WTC11 (cell line): ENCODE measurements at regions not wholly inside any gene's neighbourhood (a gene's known extent, or its start where the extent isn't known, plus 50 kb on each side); places are given as distances from the start of the nearest gene placed in this dataset.

Source experiments
- ATAC-seq: fragments of 200-7000 bp; cut with Tn5 transposase; 2 replicates; pipeline ENCODE4 v1.10.0; 2021; ENCODE audit warnings: mild to moderate bottlenecking, moderate library complexity
- CTCF ChIA-PET: fragments of 300-600 bp; sonication (Branson Sonifier 250); formaldehyde crosslinking; loops from one replicate; lab custom pipeline; 2021; ENCODE audit warnings: antibody characterized with exemption; lab: Charles Lee
- POLR2A ChIA-PET: fragments of 350-600 bp; sonication (Branson Sonifier 250); formaldehyde crosslinking; loops from one replicate; lab custom pipeline; 2021; ENCODE audit warnings: antibody characterized with exemption; lab: Charles Lee
- DNase-seq: peaks from one replicate; pipeline ENCODE4 v3.0.0; 2021; ENCODE audit warnings: low spot score
- H3K27ac Mint-ChIP-seq: 2 replicates; pipeline ENCODE4 v1.8.0; 2021; ENCODE audit warnings: mixed read lengths
- H3K27me3 Mint-ChIP-seq: 2 replicates; pipeline ENCODE4 v1.8.0; 2021; ENCODE audit warnings: low read depth, mild to moderate bottlenecking, moderate library complexity, mixed read lengths
- H3K36me3 Mint-ChIP-seq: 2 replicates; pipeline ENCODE4 v1.8.0; 2021; ENCODE audit warnings: mixed read lengths
- H3K4me1 Mint-ChIP-seq: 2 replicates; pipeline ENCODE4 v1.8.0; 2022; ENCODE audit warnings: mixed read lengths
- H3K4me3 Mint-ChIP-seq: 2 replicates; pipeline ENCODE4 v1.8.0; 2021; ENCODE audit warnings: mild to moderate bottlenecking, moderate library complexity, mixed read lengths
- H3K9me3 Mint-ChIP-seq: 2 replicates; pipeline ENCODE4 v1.8.0; 2021; ENCODE audit warnings: mixed read lengths
- ESRRA ChIP-seq: sonication (generic); formaldehyde crosslinking; IDR thresholded peaks from 2 replicates; pipeline ENCODE4 v1.8.1; 2022; ENCODE audit warnings: mild to moderate bottlenecking, missing genetic modification reagents, borderline replicate concordance
- FOXJ3 ChIP-seq: sonication (generic); formaldehyde crosslinking; IDR thresholded peaks from 2 replicates; pipeline ENCODE4 v1.9.0; 2021; ENCODE audit warnings: missing genetic modification reagents, mild to moderate bottlenecking, borderline replicate concordance
- MYBL2 ChIP-seq: sonication (generic); formaldehyde crosslinking; IDR thresholded peaks from 2 replicates; pipeline ENCODE4 v1.8.1; 2023; ENCODE audit warnings: mild to moderate bottlenecking, moderate library complexity, missing genetic modification reagents
- NFYB ChIP-seq: sonication (generic); formaldehyde crosslinking; conservative IDR thresholded peaks from 2 replicates; pipeline ENCODE4 v1.8.0; 2022; ENCODE audit warnings: low read depth, missing genetic modification reagents
- NR1H2 ChIP-seq: sonication (generic); formaldehyde crosslinking; IDR thresholded peaks from 2 replicates; pipeline ENCODE4 v1.9.0; 2021; ENCODE audit warnings: mild to moderate bottlenecking, moderate library complexity, missing genetic modification reagents
- OVOL2 ChIP-seq: fragments of 250-450 bp; sonication (Bioruptor Pico); IDR thresholded peaks from 2 replicates; pipeline ENCODE4 v1.9.0; 2021; ENCODE audit warnings: mild to moderate bottlenecking, borderline replicate concordance
- SOX15 ChIP-seq: fragments of 250-450 bp; sonication (Bioruptor Pico); IDR thresholded peaks from 2 replicates; pipeline ENCODE4 v1.9.0; 2021; ENCODE audit warnings: mild to moderate bottlenecking
- ZNF121 ChIP-seq: sonication (generic); formaldehyde crosslinking; IDR thresholded peaks from 2 replicates; pipeline ENCODE4 v1.8.0; 2023; ENCODE audit warnings: missing genetic modification reagents
- ZNF138 ChIP-seq: sonication (generic); formaldehyde crosslinking; conservative IDR thresholded peaks from 2 replicates; pipeline ENCODE4 v1.8.1; 2022; ENCODE audit warnings: mild to moderate bottlenecking, moderate library complexity, missing genetic modification reagents
- ZNF671 ChIP-seq: fragments of 250-450 bp; sonication (Bioruptor Pico); IDR thresholded peaks from 2 replicates; pipeline ENCODE4 v1.8.0; 2021; ENCODE audit warnings: mild to moderate bottlenecking
- TF ChIP-seq, protein P1 (sequence below): sonication (generic); formaldehyde crosslinking; IDR thresholded peaks from 2 replicates; pipeline ENCODE4 v1.8.0; 2023; ENCODE audit warnings: missing genetic modification reagents, mild to moderate bottlenecking, borderline replicate concordance
- TF ChIP-seq, protein P2 (sequence below): sonication (generic); formaldehyde crosslinking; conservative IDR thresholded peaks from 2 replicates; pipeline ENCODE4 v1.8.1; 2023; ENCODE audit warnings: mild to moderate bottlenecking, low read depth, missing genetic modification reagents, moderate library complexity
- TF ChIP-seq, protein P3 (sequence below): sonication (generic); formaldehyde crosslinking; IDR thresholded peaks from 2 replicates; pipeline ENCODE4 v1.8.1; 2023; ENCODE audit warnings: mild to moderate bottlenecking, missing genetic modification reagents, borderline replicate concordance
- TF ChIP-seq, protein P4 (sequence below): sonication (generic); formaldehyde crosslinking; IDR thresholded peaks from 2 replicates; pipeline ENCODE4 v1.8.1; 2022; ENCODE audit warnings: missing genetic modification reagents, borderline replicate concordance
- TF ChIP-seq, protein P5 (sequence below): sonication (generic); formaldehyde crosslinking; IDR thresholded peaks from 2 replicates; pipeline ENCODE4 v1.8.1; 2023; ENCODE audit warnings: mild to moderate bottlenecking, missing genetic modification reagents

DNA sequence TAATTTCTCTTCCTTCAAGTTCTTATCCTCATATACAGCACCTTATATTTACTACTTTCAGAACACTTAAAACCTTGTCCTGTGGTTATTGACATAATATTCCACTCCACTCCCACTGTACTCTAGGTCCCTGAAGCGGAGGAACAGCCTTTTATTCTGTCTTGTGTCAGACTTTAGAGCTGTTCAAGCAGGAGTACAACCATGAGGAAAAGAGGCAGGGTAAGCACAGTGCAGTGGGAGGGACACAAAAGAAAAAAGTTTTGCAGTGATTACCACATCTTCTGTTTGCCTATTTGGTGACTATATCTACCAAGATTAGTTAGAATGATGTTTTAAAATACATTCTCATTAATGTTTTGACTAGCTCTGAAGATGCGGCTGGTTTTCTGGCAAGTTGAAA lies 122.0 kb upstream of the CEP126 start:
- ATAC-seq (peak; percentile 71), DNase-seq (no peak)
- ChIA-PET CTCF (no interaction called here), POLR2A (no interaction called here)
- TF ChIP-seq OVOL2 (no peak), MYBL2 (CRISPR knock-in tag) (no peak), ESRRA (no peak), ZNF121 (CRISPR knock-in tag) (no peak), NR1H2 (CRISPR knock-in tag) (no peak), FOXJ3 (no peak), NFYB (CRISPR knock-in tag) (no peak), ZNF138 (CRISPR knock-in tag) (no peak), ZNF671 (CRISPR knock-in tag) (no peak), SOX15 (no peak)
- TF ChIP-seq, protein P1, sequence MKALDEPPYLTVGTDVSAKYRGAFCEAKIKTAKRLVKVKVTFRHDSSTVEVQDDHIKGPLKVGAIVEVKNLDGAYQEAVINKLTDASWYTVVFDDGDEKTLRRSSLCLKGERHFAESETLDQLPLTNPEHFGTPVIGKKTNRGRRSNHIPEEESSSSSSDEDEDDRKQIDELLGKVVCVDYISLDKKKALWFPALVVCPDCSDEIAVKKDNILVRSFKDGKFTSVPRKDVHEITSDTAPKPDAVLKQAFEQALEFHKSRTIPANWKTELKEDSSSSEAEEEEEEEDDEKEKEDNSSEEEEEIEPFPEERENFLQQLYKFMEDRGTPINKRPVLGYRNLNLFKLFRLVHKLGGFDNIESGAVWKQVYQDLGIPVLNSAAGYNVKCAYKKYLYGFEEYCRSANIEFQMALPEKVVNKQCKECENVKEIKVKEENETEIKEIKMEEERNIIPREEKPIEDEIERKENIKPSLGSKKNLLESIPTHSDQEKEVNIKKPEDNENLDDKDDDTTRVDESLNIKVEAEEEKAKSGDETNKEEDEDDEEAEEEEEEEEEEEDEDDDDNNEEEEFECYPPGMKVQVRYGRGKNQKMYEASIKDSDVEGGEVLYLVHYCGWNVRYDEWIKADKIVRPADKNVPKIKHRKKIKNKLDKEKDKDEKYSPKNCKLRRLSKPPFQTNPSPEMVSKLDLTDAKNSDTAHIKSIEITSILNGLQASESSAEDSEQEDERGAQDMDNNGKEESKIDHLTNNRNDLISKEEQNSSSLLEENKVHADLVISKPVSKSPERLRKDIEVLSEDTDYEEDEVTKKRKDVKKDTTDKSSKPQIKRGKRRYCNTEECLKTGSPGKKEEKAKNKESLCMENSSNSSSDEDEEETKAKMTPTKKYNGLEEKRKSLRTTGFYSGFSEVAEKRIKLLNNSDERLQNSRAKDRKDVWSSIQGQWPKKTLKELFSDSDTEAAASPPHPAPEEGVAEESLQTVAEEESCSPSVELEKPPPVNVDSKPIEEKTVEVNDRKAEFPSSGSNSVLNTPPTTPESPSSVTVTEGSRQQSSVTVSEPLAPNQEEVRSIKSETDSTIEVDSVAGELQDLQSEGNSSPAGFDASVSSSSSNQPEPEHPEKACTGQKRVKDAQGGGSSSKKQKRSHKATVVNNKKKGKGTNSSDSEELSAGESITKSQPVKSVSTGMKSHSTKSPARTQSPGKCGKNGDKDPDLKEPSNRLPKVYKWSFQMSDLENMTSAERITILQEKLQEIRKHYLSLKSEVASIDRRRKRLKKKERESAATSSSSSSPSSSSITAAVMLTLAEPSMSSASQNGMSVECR (CRISPR knock-in tag), result no peak
- TF ChIP-seq, protein P2, sequence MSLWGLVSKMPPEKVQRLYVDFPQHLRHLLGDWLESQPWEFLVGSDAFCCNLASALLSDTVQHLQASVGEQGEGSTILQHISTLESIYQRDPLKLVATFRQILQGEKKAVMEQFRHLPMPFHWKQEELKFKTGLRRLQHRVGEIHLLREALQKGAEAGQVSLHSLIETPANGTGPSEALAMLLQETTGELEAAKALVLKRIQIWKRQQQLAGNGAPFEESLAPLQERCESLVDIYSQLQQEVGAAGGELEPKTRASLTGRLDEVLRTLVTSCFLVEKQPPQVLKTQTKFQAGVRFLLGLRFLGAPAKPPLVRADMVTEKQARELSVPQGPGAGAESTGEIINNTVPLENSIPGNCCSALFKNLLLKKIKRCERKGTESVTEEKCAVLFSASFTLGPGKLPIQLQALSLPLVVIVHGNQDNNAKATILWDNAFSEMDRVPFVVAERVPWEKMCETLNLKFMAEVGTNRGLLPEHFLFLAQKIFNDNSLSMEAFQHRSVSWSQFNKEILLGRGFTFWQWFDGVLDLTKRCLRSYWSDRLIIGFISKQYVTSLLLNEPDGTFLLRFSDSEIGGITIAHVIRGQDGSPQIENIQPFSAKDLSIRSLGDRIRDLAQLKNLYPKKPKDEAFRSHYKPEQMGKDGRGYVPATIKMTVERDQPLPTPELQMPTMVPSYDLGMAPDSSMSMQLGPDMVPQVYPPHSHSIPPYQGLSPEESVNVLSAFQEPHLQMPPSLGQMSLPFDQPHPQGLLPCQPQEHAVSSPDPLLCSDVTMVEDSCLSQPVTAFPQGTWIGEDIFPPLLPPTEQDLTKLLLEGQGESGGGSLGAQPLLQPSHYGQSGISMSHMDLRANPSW, result no peak
- TF ChIP-seq, protein P3, sequence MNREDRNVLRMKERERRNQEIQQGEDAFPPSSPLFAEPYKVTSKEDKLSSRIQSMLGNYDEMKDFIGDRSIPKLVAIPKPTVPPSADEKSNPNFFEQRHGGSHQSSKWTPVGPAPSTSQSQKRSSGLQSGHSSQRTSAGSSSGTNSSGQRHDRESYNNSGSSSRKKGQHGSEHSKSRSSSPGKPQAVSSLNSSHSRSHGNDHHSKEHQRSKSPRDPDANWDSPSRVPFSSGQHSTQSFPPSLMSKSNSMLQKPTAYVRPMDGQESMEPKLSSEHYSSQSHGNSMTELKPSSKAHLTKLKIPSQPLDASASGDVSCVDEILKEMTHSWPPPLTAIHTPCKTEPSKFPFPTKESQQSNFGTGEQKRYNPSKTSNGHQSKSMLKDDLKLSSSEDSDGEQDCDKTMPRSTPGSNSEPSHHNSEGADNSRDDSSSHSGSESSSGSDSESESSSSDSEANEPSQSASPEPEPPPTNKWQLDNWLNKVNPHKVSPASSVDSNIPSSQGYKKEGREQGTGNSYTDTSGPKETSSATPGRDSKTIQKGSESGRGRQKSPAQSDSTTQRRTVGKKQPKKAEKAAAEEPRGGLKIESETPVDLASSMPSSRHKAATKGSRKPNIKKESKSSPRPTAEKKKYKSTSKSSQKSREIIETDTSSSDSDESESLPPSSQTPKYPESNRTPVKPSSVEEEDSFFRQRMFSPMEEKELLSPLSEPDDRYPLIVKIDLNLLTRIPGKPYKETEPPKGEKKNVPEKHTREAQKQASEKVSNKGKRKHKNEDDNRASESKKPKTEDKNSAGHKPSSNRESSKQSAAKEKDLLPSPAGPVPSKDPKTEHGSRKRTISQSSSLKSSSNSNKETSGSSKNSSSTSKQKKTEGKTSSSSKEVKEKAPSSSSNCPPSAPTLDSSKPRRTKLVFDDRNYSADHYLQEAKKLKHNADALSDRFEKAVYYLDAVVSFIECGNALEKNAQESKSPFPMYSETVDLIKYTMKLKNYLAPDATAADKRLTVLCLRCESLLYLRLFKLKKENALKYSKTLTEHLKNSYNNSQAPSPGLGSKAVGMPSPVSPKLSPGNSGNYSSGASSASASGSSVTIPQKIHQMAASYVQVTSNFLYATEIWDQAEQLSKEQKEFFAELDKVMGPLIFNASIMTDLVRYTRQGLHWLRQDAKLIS (CRISPR knock-in tag), result no peak
- TF ChIP-seq, protein P4, sequence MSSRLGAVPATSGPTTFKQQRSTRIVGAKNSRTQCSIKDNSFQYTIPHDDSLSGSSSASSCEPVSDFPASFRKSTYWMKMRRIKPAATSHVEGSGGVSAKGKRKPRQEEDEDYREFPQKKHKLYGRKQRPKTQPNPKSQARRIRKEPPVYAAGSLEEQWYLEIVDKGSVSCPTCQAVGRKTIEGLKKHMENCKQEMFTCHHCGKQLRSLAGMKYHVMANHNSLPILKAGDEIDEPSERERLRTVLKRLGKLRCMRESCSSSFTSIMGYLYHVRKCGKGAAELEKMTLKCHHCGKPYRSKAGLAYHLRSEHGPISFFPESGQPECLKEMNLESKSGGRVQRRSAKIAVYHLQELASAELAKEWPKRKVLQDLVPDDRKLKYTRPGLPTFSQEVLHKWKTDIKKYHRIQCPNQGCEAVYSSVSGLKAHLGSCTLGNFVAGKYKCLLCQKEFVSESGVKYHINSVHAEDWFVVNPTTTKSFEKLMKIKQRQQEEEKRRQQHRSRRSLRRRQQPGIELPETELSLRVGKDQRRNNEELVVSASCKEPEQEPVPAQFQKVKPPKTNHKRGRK (CRISPR knock-in tag), result no peak
- TF ChIP-seq, protein P5, sequence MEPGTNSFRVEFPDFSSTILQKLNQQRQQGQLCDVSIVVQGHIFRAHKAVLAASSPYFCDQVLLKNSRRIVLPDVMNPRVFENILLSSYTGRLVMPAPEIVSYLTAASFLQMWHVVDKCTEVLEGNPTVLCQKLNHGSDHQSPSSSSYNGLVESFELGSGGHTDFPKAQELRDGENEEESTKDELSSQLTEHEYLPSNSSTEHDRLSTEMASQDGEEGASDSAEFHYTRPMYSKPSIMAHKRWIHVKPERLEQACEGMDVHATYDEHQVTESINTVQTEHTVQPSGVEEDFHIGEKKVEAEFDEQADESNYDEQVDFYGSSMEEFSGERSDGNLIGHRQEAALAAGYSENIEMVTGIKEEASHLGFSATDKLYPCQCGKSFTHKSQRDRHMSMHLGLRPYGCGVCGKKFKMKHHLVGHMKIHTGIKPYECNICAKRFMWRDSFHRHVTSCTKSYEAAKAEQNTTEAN, result no peak
- Mint-ChIP-seq H3K27ac (no peak overlapping the region), H3K9me3 (no peaks in the 10 kb centered on the region), H3K27me3 (peaks cover 7% of the 10 kb centered on the region; the same call in 1 of the 2 replicates), H3K36me3 (no peaks in the 10 kb centered on the region), H3K4me3 (no peak overlapping the region), H3K4me1 (peaks cover 18% of the 10 kb centered on the region)
